Activated effector memory CD4-positive, alpha-beta T cell treated with Interleukin-2 at 50 U/mL for 16 hours (primary cell): ENCODE measurements at regions not wholly inside any gene's neighbourhood (a gene's known extent, or its start where the extent isn't known, plus 50 kb on each side); places are given as distances from the start of the nearest gene placed in this dataset.

Source experiments
- DNase-seq: peaks from one replicate; pipeline ENCODE4 v3.0.0-alpha.2; 2020

- no peak for DNase-seq
Observed at GRCh38 chr7:155182406-155182970, 112.4 kb downstream of the HTR5A start.

- no peak for DNase-seq
Observed at GRCh38 chr7:155183655-155184054, 113.5 kb downstream of the HTR5A start.

GRCh38 chr7:155184923-155185322 is 112.8 kb upstream of the INSIG1 start:
- DNase-seq = no peak

GRCh38 chr7:155187061-155187785 is 110.5 kb upstream of the INSIG1 start:
- DNase-seq = no peak

- DNase-seq = no peak
Observed at GRCh38 chr7:155188357-155188756, 109.3 kb upstream of the INSIG1 start.

DNA sequence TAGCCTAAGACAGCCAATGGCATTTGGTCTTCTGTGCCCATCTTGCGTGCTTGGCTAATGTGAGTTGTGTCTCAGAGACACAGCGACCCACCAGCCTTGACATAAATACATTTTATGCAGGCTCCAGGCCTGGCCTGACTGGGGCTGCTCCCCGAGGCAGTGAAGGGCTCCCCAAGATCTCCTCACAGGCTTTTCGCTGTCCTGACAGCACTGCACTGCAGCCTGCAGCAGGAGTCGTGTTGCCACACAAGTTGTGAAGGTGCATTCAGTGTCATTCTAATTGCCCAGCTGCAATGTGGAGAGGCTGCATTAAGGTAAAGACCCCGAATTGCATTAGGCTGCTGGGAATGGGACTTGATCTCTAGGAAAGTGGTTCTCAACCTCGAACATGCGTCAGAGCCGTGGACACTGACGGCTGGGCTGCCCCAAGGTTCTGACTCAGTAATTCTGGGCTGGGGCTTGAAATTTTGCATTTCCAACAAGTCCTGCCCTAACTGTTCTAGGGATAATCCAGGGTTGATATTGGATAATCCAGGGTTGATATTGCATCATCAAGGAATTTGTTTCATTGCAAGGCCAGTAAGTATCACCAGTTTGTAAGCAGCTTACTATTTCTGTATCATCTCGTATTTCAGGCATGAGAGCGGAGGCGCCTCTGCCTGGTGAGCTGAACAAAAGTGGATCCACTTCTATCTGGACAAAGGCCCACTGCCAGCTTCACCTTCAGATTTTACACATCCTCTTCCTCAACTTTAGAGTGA is 108.7 kb upstream of the INSIG1 start:
- no peak for DNase-seq

DNA sequence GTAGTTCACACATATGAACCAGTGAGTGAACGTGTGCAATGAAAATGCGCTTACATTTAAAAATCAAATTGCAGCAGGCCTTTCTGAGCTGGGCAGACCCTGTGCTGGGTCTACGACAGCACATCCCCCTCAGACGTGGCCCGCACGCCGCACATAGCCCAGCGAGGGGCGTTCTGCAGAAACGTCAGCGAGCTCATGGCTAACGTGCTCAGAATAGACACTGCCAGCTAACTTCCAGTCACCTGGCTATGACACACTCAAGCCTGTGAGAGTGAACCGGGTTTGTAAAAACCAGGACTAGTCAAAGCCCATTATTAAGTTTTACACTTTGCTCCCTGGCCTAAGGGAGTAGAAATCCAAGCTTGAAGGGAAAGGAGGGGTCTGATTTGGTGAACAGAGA is 108.1 kb upstream of the INSIG1 start:
- DNase-seq = no peak

DNA sequence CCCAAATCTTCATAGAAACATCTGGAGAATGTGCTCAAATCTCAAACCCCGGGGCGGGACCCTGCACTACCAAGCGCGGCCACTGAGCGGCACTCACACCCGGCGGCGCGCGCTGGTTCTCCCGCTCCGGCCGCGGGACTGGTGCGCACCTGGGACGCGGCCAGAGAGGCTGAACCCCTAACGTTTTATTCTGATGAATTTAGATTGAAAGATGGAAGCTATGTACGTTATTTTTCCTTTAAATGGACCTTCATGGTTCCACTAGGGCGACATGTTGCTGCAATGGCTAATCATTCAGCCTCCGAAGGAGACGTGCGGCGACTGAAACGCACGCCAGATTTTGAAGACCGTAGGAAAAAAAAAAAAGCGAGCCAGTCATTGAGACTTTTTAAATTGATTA is 107.0 kb upstream of the INSIG1 start:
- peak; percentile 48 for DNase-seq

DNA sequence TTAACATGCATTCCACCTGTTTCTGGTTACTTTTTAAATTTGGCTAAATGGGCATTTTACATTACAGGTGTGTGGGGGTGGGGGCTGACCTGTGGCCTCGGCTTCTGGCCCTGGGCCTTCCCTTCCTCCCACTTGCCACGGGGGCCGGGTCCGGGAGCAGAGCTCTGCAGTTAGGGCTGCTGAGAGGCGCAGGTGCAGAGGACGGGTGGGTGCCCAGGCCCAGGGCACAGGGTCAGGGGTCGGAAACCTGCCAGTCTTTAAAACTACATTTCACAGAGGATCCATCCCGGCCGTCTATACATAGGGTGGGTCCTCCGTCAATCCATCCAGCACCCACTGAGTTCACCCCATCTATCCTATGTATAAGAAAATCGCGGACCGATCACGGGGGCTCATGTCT is 106.5 kb upstream of the INSIG1 start:
- no peak for DNase-seq

DNA sequence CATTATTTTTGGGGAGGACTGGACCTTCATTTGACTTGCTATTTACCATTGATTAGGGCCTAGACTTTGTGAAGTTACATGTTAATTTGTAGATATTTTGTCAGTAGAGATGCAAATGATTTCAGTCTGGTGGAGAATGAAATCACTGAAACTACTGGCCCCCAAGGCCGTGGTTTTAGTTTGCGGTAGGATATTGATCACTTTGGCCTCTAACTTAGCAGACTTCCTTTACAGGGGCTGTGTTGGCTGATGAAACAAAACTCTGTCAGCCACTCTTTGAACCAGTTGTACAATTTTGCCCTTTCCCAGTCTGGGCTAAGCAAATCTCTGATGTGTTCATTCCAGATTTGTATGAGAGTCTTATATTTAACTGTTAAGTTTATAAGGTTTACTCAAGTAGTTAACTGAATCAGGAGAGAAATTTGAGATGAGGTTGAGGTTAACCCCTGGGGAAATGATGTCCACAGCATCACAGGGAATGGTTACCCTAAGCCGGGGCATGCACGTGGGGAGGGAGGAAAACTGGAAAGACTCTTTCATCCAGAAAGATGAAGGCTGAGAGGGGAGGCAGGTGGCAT is 105.7 kb upstream of the INSIG1 start:
- no peak for DNase-seq

- no peak for DNase-seq
Observed at GRCh38 chr7:155192961-155193640, 104.6 kb upstream of the INSIG1 start.

- no peak for DNase-seq
Observed at GRCh38 chr7:155193716-155194115, 104.0 kb upstream of the INSIG1 start.

- DNase-seq = no peak
Observed at GRCh38 chr7:155194382-155195140, 103.1 kb upstream of the INSIG1 start.

DNA sequence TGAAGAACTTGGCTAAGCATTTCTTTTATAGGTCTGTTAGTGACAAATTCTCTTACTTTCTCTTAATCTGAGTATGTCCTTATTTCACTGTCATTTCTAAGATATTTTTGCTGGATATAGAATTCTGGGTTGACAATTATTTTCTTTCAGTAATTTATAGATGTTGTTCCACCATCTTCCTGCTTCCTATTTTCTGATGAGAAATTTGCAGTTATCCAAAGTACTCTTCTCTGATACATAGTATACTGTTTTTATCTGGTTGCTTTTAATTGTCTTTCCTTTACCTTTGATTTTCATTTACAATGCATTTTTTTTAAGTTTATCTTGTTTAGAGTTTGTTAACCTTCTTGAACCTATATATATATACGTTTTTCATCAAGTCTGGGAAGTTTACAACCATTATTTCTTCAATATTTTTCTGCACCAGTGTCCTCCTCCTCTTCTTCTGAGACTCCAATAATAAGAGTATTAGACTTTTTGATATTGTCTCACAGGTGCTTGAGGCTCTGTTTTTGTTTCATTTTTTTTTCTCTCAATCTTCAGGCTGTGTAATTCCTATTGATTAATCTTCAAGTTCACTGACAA is 101.6 kb upstream of the INSIG1 start:
- no peak for DNase-seq

- no peak for DNase-seq
Observed at GRCh38 chr7:155198196-155198892, 99.3 kb upstream of the INSIG1 start.

GRCh38 chr7:155198901-155199845 is 98.5 kb upstream of the INSIG1 start:
- no peak for DNase-seq

DNA sequence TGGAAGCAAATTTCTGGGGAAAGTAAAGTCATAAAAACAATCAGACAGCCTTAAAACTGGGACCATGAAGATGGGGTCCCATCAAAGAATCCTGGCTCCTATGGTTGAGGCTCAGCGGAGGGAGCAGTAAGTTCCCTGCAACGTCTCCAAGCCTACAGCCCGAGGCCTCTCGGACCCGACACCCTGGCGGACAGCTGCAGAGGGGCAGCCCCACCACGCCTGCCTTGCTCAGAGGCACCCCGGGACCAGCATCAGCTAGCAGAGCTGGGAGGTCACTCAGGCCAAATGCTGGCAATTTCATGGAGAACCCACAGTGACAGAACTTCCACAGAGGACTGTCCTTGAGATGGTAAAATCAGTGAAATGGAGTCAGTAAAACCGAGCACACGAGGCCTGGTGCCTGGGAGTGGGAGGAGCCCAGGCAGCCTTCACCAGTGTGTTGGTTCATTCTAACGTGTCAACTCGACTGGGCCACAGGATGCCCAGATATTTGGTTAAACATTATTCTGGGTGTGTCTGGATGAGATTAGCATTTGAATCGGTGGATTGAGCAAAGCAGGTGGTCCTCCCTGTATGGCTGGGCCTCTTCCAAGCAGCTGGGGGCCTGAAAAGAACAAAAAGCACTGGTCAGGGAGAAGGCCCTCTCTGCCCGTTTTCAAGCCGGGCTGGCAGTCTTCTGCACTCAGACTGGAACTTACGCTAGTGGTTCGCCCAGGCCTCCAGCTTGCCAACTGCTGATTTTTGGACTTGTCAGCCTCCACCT is 96.2 kb upstream of the INSIG1 start:
- no peak for DNase-seq

GRCh38 chr7:155202106-155202871 is 95.4 kb upstream of the INSIG1 start:
- DNase-seq = no peak
